GM23338 (cell line): ENCODE measurements at regions not wholly inside any gene's neighbourhood (a gene's known extent, or its start where the extent isn't known, plus 50 kb on each side); places are given as distances from the start of the nearest gene placed in this dataset.

ENCODE experiments used
- ATAC-seq: fragments of 200-7000 bp; cut with Tn5 transposase; 3 replicates; pipeline ENCODE4 v1.9.1; 2020
- DNase-seq: peaks from one replicate; pipeline ENCODE4 v3.0.0-alpha.2; 2015; ENCODE audit warnings: low spot score
- H2AFZ ChIP-seq: fragments of 200-600 bp; sonication (generic); 2 replicates; pipeline ENCODE4 v1.8.0; 2016; ENCODE audit warnings: antibody characterized with exemption, mild to moderate bottlenecking, moderate library complexity
- H3F3A ChIP-seq: fragments of 200-600 bp; sonication (generic); replicated peaks from 2 replicates; pipeline ENCODE4 v1.8.0; 2017; ENCODE audit warnings: antibody characterized with exemption, mixed run types, low read depth
- H3K27ac ChIP-seq: fragments of 200-600 bp; sonication (generic); 2 replicates; pipeline ENCODE4 v1.6.1; 2016; ENCODE audit warnings: low read depth
- H3K27me3 ChIP-seq: fragments of 200-600 bp; sonication (generic); 2 replicates; pipeline ENCODE4 v1.8.0; 2016; ENCODE audit warnings: mild to moderate bottlenecking, mixed run types, moderate library complexity; ENCODE audit not compliant: insufficient read depth
- H3K36me3 ChIP-seq: fragments of 200-600 bp; sonication (generic); 2 replicates; pipeline ENCODE4 v1.8.0; 2016; ENCODE audit warnings: mild to moderate bottlenecking; ENCODE audit not compliant: insufficient read depth
- H3K4me1 ChIP-seq: fragments of 200-600 bp; sonication (generic); 2 replicates; pipeline ENCODE4 v1.8.0; 2016; ENCODE audit warnings: mild to moderate bottlenecking, moderate library complexity; ENCODE audit not compliant: insufficient read depth
- H3K4me2 ChIP-seq: fragments of 200-600 bp; sonication (generic); 2 replicates; pipeline ENCODE4 v1.7.1; 2017; ENCODE audit warnings: mixed run types
- H3K4me3 ChIP-seq: fragments of 200-600 bp; sonication (generic); 2 replicates; pipeline ENCODE4 v1.6.1; 2016; ENCODE audit warnings: mixed run types
- H3K79me2 ChIP-seq: fragments of 200-600 bp; sonication (generic); replicated peaks from 2 replicates; pipeline ENCODE4 v1.8.0; 2017; ENCODE audit warnings: mild to moderate bottlenecking; ENCODE audit not compliant: insufficient read depth
- H3K9me2 ChIP-seq: fragments of 200-600 bp; sonication (generic); 2 replicates; pipeline ENCODE4 v1.8.0; 2017; ENCODE audit not compliant: insufficient read depth
- H4K20me1 ChIP-seq: fragments of 200-600 bp; sonication (generic); replicated peaks from 2 replicates; pipeline ENCODE4 v1.8.0; 2017; ENCODE audit warnings: mild to moderate bottlenecking; ENCODE audit not compliant: insufficient read depth
- H3K27ac Mint-ChIP-seq: 2 replicates; pipeline ENCODE4 v1.8.0; 2020; ENCODE audit warnings: inconsistent platforms, mild to moderate bottlenecking, moderate library complexity, mixed read lengths
- H3K27me3 Mint-ChIP-seq: 3 replicates; pipeline ENCODE4 v1.8.0; 2022; ENCODE audit warnings: low read depth, mild to moderate bottlenecking, moderate library complexity, mixed read lengths, inconsistent platforms; ENCODE audit not compliant: insufficient read depth, poor library complexity
- H3K36me3 Mint-ChIP-seq: 3 replicates; pipeline ENCODE4 v1.8.0; 2021; ENCODE audit warnings: low read depth, mild to moderate bottlenecking, inconsistent platforms, moderate library complexity, mixed read lengths
- H3K4me1 Mint-ChIP-seq: 3 replicates; pipeline ENCODE4 v1.8.0; 2020; ENCODE audit warnings: mild to moderate bottlenecking, inconsistent platforms, mixed read lengths
- H3K4me3 Mint-ChIP-seq: 3 replicates; pipeline ENCODE4 v1.8.0; 2021; ENCODE audit warnings: moderate library complexity, mild to moderate bottlenecking, inconsistent platforms, mixed read lengths
- H3K9me3 Mint-ChIP-seq: 3 replicates; pipeline ENCODE4 v1.8.0; 2020; ENCODE audit warnings: moderate library complexity, mild to moderate bottlenecking, inconsistent platforms, mixed read lengths
- CREB1 ChIP-seq: fragments of 250-450 bp; sonication (Bioruptor Pico); IDR thresholded peaks from 2 replicates; pipeline ENCODE4 v1.5.0; 2020; ENCODE audit warnings: low read depth, mild to moderate bottlenecking, moderate library complexity
- EZH2 ChIP-seq: fragments of 200-600 bp; sonication (generic); IDR thresholded peaks from one replicate; pipeline ENCODE4 v1.8.0; 2017; ENCODE audit warnings: antibody characterized with exemption, mild to moderate bottlenecking, low read depth; ENCODE audit not compliant: unreplicated experiment
- EZH2phosphoT487 ChIP-seq: fragments of 200-600 bp; sonication (generic); IDR thresholded peaks from one replicate; pipeline ENCODE4 v1.8.1; 2018; ENCODE audit warnings: antibody characterized with exemption; ENCODE audit not compliant: unreplicated experiment
- JUNB ChIP-seq: IDR thresholded peaks from one replicate; pipeline ENCODE4 v1.6.1; 2016; ENCODE audit warnings: antibody characterized with exemption; ENCODE audit not compliant: unreplicated experiment
- NANOG ChIP-seq: IDR thresholded peaks from 2 replicates; pipeline ENCODE4 v1.6.1; 2016; ENCODE audit warnings: antibody characterized with exemption, borderline replicate concordance
- POLR2AphosphoS5 ChIP-seq: IDR thresholded peaks from 2 replicates; pipeline ENCODE4 v1.6.1; 2016; ENCODE audit warnings: antibody characterized with exemption, low read depth
- REST ChIP-seq: IDR thresholded peaks from one replicate; pipeline ENCODE4 v1.6.1; 2018; ENCODE audit warnings: antibody characterized with exemption; ENCODE audit not compliant: unreplicated experiment
- STAT1 ChIP-seq: IDR thresholded peaks from one replicate; pipeline ENCODE4 v1.6.1; 2016; ENCODE audit warnings: antibody characterized with exemption; ENCODE audit not compliant: unreplicated experiment
- ZNF114 ChIP-seq: fragments of 250-450 bp; sonication (Bioruptor Pico); IDR thresholded peaks from 2 replicates; pipeline ENCODE4 v1.5.0; 2020; ENCODE audit warnings: mild to moderate bottlenecking, moderate library complexity
- ZNF331 ChIP-seq: fragments of 250-450 bp; sonication (Bioruptor Pico); IDR thresholded peaks from 2 replicates; pipeline ENCODE4 v1.5.0; 2020; ENCODE audit warnings: low read depth, mild to moderate bottlenecking, moderate library complexity
- TF ChIP-seq, protein P1 (sequence below): fragments of 250-450 bp; sonication (Bioruptor Pico); IDR thresholded peaks from 2 replicates; pipeline ENCODE4 v1.5.0; 2020; ENCODE audit warnings: mild to moderate bottlenecking, moderate library complexity
- TF ChIP-seq, protein P2 (sequence below), 2 experiments: fragments of 200-600 bp in 1 of 2; sonication (generic) in 1 of 2; conservative IDR thresholded peaks; 2 replicates each; pipeline versions ENCODE4 v1.5.1 to v1.6.1; 2016 to 2017; ENCODE audit warnings: antibody characterized with exemption in 2 of 2, low read depth in 2 of 2, mild to moderate bottlenecking in 2 of 2, moderate library complexity in 1 of 2
- TF ChIP-seq, protein P3 (sequence below): IDR thresholded peaks from 2 replicates; pipeline ENCODE4 v1.6.1; 2016; ENCODE audit warnings: antibody characterized with exemption

- DNase-seq (no peak), ATAC-seq (no peak)
- H3K27ac Mint-ChIP-seq, result no peak overlapping the region
- no peaks in the 10 kb centered on the region for H3K36me3 Mint-ChIP-seq
- H3K4me1 Mint-ChIP-seq, result peaks cover 5% of the 10 kb centered on the region; the same call in 2 of the 3 replicates
- no peak overlapping the region for H3K4me3 ChIP-seq
- H3K27me3 Mint-ChIP-seq, result peaks cover 12% of the 10 kb centered on the region
- no peak overlapping the region for H3K4me3 Mint-ChIP-seq
- TF ChIP-seq POLR2AphosphoS5, result no peak
- TF ChIP-seq CREB1 (CRISPR knock-in tag), result no peak
- TF ChIP-seq ZNF114 (CRISPR knock-in tag), result no peak
- TF ChIP-seq, protein P1, sequence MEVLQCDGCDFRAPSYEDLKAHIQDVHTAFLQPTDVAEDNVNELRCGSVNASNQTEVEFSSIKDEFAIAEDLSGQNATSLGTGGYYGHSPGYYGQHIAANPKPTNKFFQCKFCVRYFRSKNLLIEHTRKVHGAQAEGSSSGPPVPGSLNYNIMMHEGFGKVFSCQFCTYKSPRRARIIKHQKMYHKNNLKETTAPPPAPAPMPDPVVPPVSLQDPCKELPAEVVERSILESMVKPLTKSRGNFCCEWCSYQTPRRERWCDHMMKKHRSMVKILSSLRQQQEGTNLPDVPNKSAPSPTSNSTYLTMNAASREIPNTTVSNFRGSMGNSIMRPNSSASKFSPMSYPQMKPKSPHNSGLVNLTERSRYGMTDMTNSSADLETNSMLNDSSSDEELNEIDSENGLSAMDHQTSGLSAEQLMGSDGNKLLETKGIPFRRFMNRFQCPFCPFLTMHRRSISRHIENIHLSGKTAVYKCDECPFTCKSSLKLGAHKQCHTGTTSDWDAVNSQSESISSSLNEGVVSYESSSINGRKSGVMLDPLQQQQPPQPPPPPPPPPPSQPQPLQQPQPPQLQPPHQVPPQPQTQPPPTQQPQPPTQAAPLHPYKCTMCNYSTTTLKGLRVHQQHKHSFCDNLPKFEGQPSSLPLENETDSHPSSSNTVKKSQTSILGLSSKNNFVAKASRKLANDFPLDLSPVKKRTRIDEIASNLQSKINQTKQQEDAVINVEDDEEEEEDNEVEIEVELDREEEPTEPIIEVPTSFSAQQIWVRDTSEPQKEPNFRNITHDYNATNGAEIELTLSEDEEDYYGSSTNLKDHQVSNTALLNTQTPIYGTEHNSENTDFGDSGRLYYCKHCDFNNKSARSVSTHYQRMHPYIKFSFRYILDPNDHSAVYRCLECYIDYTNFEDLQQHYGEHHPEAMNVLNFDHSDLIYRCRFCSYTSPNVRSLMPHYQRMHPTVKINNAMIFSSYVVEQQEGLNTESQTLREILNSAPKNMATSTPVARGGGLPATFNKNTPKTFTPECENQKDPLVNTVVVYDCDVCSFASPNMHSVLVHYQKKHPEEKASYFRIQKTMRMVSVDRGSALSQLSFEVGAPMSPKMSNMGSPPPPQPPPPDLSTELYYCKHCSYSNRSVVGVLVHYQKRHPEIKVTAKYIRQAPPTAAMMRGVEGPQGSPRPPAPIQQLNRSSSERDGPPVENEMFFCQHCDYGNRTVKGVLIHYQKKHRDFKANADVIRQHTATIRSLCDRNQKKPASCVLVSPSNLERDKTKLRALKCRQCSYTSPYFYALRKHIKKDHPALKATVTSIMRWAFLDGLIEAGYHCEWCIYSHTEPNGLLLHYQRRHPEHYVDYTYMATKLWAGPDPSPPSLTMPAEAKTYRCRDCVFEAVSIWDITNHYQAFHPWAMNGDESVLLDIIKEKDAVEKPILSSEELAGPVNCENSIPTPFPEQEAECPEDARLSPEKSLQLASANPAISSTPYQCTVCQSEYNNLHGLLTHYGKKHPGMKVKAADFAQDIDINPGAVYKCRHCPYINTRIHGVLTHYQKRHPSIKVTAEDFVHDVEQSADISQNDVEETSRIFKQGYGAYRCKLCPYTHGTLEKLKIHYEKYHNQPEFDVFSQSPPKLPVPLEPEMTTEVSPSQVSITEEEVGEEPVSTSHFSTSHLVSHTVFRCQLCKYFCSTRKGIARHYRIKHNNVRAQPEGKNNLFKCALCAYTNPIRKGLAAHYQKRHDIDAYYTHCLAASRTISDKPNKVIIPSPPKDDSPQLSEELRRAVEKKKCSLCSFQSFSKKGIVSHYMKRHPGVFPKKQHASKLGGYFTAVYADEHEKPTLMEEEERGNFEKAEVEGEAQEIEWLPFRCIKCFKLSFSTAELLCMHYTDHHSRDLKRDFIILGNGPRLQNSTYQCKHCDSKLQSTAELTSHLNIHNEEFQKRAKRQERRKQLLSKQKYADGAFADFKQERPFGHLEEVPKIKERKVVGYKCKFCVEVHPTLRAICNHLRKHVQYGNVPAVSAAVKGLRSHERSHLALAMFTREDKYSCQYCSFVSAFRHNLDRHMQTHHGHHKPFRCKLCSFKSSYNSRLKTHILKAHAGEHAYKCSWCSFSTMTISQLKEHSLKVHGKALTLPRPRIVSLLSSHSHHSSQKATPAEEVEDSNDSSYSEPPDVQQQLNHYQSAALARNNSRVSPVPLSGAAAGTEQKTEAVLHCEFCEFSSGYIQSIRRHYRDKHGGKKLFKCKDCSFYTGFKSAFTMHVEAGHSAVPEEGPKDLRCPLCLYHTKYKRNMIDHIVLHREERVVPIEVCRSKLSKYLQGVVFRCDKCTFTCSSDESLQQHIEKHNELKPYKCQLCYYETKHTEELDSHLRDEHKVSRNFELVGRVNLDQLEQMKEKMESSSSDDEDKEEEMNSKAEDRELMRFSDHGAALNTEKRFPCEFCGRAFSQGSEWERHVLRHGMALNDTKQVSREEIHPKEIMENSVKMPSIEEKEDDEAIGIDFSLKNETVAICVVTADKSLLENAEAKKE (CRISPR knock-in tag), result no peak
- no peak for TF ChIP-seq ZNF331 (CRISPR knock-in tag)
- TF ChIP-seq REST, result no peak
- no peak for TF ChIP-seq NANOG
- no peak for TF ChIP-seq EZH2
- no peak for TF ChIP-seq EZH2phosphoT487
- TF ChIP-seq, protein P2, sequence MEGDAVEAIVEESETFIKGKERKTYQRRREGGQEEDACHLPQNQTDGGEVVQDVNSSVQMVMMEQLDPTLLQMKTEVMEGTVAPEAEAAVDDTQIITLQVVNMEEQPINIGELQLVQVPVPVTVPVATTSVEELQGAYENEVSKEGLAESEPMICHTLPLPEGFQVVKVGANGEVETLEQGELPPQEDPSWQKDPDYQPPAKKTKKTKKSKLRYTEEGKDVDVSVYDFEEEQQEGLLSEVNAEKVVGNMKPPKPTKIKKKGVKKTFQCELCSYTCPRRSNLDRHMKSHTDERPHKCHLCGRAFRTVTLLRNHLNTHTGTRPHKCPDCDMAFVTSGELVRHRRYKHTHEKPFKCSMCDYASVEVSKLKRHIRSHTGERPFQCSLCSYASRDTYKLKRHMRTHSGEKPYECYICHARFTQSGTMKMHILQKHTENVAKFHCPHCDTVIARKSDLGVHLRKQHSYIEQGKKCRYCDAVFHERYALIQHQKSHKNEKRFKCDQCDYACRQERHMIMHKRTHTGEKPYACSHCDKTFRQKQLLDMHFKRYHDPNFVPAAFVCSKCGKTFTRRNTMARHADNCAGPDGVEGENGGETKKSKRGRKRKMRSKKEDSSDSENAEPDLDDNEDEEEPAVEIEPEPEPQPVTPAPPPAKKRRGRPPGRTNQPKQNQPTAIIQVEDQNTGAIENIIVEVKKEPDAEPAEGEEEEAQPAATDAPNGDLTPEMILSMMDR (conservative IDR thresholded peaks at IDR 0.05; ENCODE audit: low read depth in 2 of 2), result no peak
- TF ChIP-seq JUNB, result no peak
- TF ChIP-seq, protein P3, sequence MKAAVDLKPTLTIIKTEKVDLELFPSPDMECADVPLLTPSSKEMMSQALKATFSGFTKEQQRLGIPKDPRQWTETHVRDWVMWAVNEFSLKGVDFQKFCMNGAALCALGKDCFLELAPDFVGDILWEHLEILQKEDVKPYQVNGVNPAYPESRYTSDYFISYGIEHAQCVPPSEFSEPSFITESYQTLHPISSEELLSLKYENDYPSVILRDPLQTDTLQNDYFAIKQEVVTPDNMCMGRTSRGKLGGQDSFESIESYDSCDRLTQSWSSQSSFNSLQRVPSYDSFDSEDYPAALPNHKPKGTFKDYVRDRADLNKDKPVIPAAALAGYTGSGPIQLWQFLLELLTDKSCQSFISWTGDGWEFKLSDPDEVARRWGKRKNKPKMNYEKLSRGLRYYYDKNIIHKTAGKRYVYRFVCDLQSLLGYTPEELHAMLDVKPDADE, result no peak
- no peak for TF ChIP-seq STAT1
- no peaks in the 10 kb centered on the region for H3F3A ChIP-seq
- H3K9me2 ChIP-seq, result no peaks in the 10 kb centered on the region
- H4K20me1 ChIP-seq, result no peaks in the 10 kb centered on the region
- H3K4me1 ChIP-seq, result no peaks in the 10 kb centered on the region
- H3K36me3 ChIP-seq, result no peaks in the 10 kb centered on the region
- H3K27ac ChIP-seq, result no peak overlapping the region
- H2AFZ ChIP-seq, result no peak overlapping the region; the same call in 1 of the 2 replicates
- no peaks in the 10 kb centered on the region for H3K9me3 Mint-ChIP-seq
- no peaks in the 10 kb centered on the region for H3K79me2 ChIP-seq
- no peak overlapping the region for H3K4me2 ChIP-seq
- no peaks in the 10 kb centered on the region for H3K27me3 ChIP-seq
Observed at GRCh38 chr2:19745318-19746136, 156.3 kb downstream of the TTC32 start.
